Liver (tissue), 3 donors: ENCODE measurements at regions not wholly inside any gene's neighbourhood (a gene's known extent, or its start where the extent isn't known, plus 50 kb on each side); places are given as distances from the start of the nearest gene placed in this dataset.

Experiments
- ATF3 ChIP-seq: IDR thresholded peaks from 2 replicates; pipeline ENCODE4 v1.6.1; 2016; ENCODE audit warnings: antibody characterized with exemption
- CTCF ChIP-seq: fragments of 150-350 bp; IDR thresholded peaks from 2 replicates; pipeline ENCODE4 v1.5.1; 2017; ENCODE audit warnings: improper control_type of control experiment, low read depth, low read length; ENCODE audit not compliant: missing input control
- FOXA2 ChIP-seq: IDR thresholded peaks from 2 replicates; pipeline ENCODE4 v1.6.1; 2016; ENCODE audit warnings: antibody characterized with exemption
- GABPA ChIP-seq, 2 donors: IDR thresholded peaks in 1 of 2; conservative IDR thresholded peaks in 1 of 2; 2 replicates each; pipeline ENCODE4 v1.6.1; 2016; ENCODE audit warnings: antibody characterized with exemption in 2 of 2, mild to moderate bottlenecking in 1 of 2, moderate library complexity in 1 of 2
- HNF4G ChIP-seq: IDR thresholded peaks from 2 replicates; pipeline ENCODE4 v1.6.1; 2016; ENCODE audit warnings: antibody characterized with exemption
- NR2F2 ChIP-seq: IDR thresholded peaks from 2 replicates; pipeline ENCODE4 v1.6.1; 2016; ENCODE audit warnings: antibody characterized with exemption
- REST ChIP-seq: IDR thresholded peaks from 2 replicates; pipeline ENCODE4 v1.6.1; 2016; ENCODE audit warnings: antibody characterized with exemption, mild to moderate bottlenecking
- SP1 ChIP-seq: IDR thresholded peaks from 2 replicates; pipeline ENCODE4 v1.6.1; 2018; ENCODE audit warnings: antibody characterized with exemption, mild to moderate bottlenecking
- TAF1 ChIP-seq: conservative IDR thresholded peaks from 2 replicates; pipeline ENCODE4 v1.6.1; 2016; ENCODE audit warnings: antibody characterized with exemption, mild to moderate bottlenecking
- YY1 ChIP-seq: IDR thresholded peaks from 2 replicates; pipeline ENCODE4 v1.6.1; 2016; ENCODE audit warnings: antibody characterized with exemption, mild to moderate bottlenecking
- ZBTB33 ChIP-seq: IDR thresholded peaks from 2 replicates; pipeline ENCODE4 v1.6.1; 2016; ENCODE audit warnings: antibody characterized with exemption
- donor health status: healthy.
- donor health status: healthy.

GRCh38 chr1:65079941-65080340 lies 68.1 kb upstream of the AK4 start:
- no peak for TF ChIP-seq CTCF
- no peak for TF ChIP-seq SP1
- TF ChIP-seq TAF1, result no peak
- TF ChIP-seq GABPA (IDR thresholded peaks at IDR 0.05 in 1 of 2, conservative IDR thresholded peaks at IDR 0.05 in 1 of 2), result no peak
- TF ChIP-seq HNF4G, result no peak
- TF ChIP-seq ZBTB33, result no peak
- TF ChIP-seq NR2F2, result no peak
- no peak for TF ChIP-seq ATF3
- TF ChIP-seq YY1, result no peak
- TF ChIP-seq FOXA2, result no peak
- TF ChIP-seq REST, result no peak
